Suprapubic skin (tissue), 3 donors: ENCODE measurements at regions not wholly inside any gene's neighbourhood (a gene's known extent, or its start where the extent isn't known, plus 50 kb on each side); places are given as distances from the start of the nearest gene placed in this dataset.

Source experiments
- POLR2A ChIP-seq, 2 donors: fragments of 450-650 bp; IDR thresholded peaks; one replicate each; pipeline ENCODE4 v1.6.1; 2017; ENCODE audit warnings: antibody characterized with exemption in 2 of 2, mild to moderate bottlenecking in 2 of 2, moderate library complexity in 2 of 2
- TF ChIP-seq, protein P1 (sequence below), 2 donors: fragments of 200-600 bp in 1 of 2; fragments of 450-650 bp in 1 of 2; sonication (generic) in 1 of 2; IDR thresholded peaks; one replicate each; pipeline ENCODE4 v1.5.1; 2016 to 2019; ENCODE audit warnings: antibody characterized with exemption in 2 of 2, mild to moderate bottlenecking in 1 of 2, moderate library complexity in 1 of 2

GRCh38 chr6:114569669-114570068 lies 226.8 kb upstream of the HS3ST5 start:
- no peak for TF ChIP-seq POLR2A (IDR thresholded peaks at IDR 0.05)
- TF ChIP-seq, protein P1, sequence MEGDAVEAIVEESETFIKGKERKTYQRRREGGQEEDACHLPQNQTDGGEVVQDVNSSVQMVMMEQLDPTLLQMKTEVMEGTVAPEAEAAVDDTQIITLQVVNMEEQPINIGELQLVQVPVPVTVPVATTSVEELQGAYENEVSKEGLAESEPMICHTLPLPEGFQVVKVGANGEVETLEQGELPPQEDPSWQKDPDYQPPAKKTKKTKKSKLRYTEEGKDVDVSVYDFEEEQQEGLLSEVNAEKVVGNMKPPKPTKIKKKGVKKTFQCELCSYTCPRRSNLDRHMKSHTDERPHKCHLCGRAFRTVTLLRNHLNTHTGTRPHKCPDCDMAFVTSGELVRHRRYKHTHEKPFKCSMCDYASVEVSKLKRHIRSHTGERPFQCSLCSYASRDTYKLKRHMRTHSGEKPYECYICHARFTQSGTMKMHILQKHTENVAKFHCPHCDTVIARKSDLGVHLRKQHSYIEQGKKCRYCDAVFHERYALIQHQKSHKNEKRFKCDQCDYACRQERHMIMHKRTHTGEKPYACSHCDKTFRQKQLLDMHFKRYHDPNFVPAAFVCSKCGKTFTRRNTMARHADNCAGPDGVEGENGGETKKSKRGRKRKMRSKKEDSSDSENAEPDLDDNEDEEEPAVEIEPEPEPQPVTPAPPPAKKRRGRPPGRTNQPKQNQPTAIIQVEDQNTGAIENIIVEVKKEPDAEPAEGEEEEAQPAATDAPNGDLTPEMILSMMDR (IDR thresholded peaks at IDR 0.05): no peak
